B cell (primary cell): ENCODE measurements at regions not wholly inside any gene's neighbourhood (a gene's known extent, or its start where the extent isn't known, plus 50 kb on each side); places are given as distances from the start of the nearest gene placed in this dataset.
"Not testable (repeated sequence)": the region's sequence is repeated elsewhere in the genome, so short reads cannot be mapped to it uniquely, and the experiment has no call there.

Experiments used
- ATAC-seq: fragments of 200-7000 bp; cut with Tn5 transposase; one replicate; pipeline ENCODE4 v1.10.0; 2021; ENCODE audit warnings: low read depth, mild to moderate bottlenecking, moderate number of reproducible peaks, moderate library complexity
- CTCF ChIA-PET: fragments of 350-600 bp; sonication (Branson Sonifier 250); formaldehyde crosslinking; loops from one replicate; lab custom pipeline; 2021; ENCODE audit warnings: antibody characterized with exemption, inconsistent platforms; lab: Charles Lee
- POLR2A ChIA-PET: fragments of 350-600 bp; sonication (Branson Sonifier 250); formaldehyde crosslinking; loops from one replicate; lab custom pipeline; 2021; ENCODE audit warnings: antibody characterized with exemption; lab: Charles Lee
- DNase-seq: peaks from one replicate; pipeline ENCODE4 v3.0.0; 2013
- H2AFZ ChIP-seq: 2 replicates; pipeline ENCODE4 v1.6.1; 2012; ENCODE audit warnings: mild to moderate bottlenecking, low read depth, low read length; ENCODE audit not compliant: insufficient read depth, poor library complexity, severe bottlenecking
- H3K27ac ChIP-seq, 2 donors: 1 replicate in 1 of 2; 2 replicates in 1 of 2; pipeline ENCODE4 v1.5.1; 2012 to 2013; ENCODE audit warnings: low read length in 2 of 2, mild to moderate bottlenecking in 2 of 2, moderate library complexity in 1 of 2
- H3K27me3 ChIP-seq, 4 experiments: fragments of 200-600 bp in 1 of 4; sonication (generic) in 1 of 4; replicated peaks in 1 of 4; 1 replicate in 2 of 4; 2 replicates in 2 of 4; pipeline versions ENCODE4 v1.6.1 to v1.7.0; 2013 to 2016; ENCODE audit warnings: low read length in 3 of 4, mild to moderate bottlenecking in 2 of 4, mixed read lengths in 1 of 4, moderate library complexity in 1 of 4; ENCODE audit not compliant: insufficient read depth in 4 of 4, control insufficient read depth in 3 of 4; ENCODE audit errors: control extremely low read depth in 1 of 4
- H3K36me3 ChIP-seq, 2 experiments: replicated peaks in 1 of 2; 1 replicate in 1 of 2; 2 replicates in 1 of 2; pipeline versions ENCODE4 v1.6.1 to v1.7.1; 2013; ENCODE audit warnings: low read length in 1 of 2; ENCODE audit not compliant: insufficient read depth in 2 of 2, control insufficient read depth in 1 of 2; ENCODE audit errors: control extremely low read depth in 1 of 2, extremely low read depth in 1 of 2
- H3K4me1 ChIP-seq, 2 donors: fragments of 200-600 bp in 1 of 2; sonication (generic) in 1 of 2; 1 replicate in 1 of 2; 2 replicates in 1 of 2; pipeline versions ENCODE4 v1.5.1 to v1.6.1; 2013 to 2017; ENCODE audit warnings: low read length in 2 of 2; ENCODE audit not compliant: control insufficient read depth in 2 of 2, insufficient read depth in 2 of 2
- H3K4me2 ChIP-seq: replicated peaks from 2 replicates; pipeline ENCODE3; 2012; ENCODE audit warnings: mild to moderate bottlenecking, low read depth, low read length; ENCODE audit not compliant: poor library complexity, severe bottlenecking
- H3K4me3 ChIP-seq, 5 experiments: fragments of 200-600 bp in 1 of 5; sonication (generic) in 1 of 5; 1 replicate in 3 of 5; 2 replicates in 2 of 5; pipeline versions ENCODE4 v1.5.1 to v1.7.0; 2011 to 2016; ENCODE audit warnings: low read length in 4 of 5, mild to moderate bottlenecking in 4 of 5, low read depth in 2 of 5, control low read depth in 1 of 5, moderate library complexity in 1 of 5; ENCODE audit not compliant: insufficient read depth in 1 of 5; ENCODE audit errors: control extremely low read depth in 1 of 5, extremely low read depth in 1 of 5
- H3K79me2 ChIP-seq: fragments of 200-600 bp; sonication (generic); one replicate; pipeline ENCODE4 v1.6.0; 2016; ENCODE audit warnings: low read length; ENCODE audit not compliant: control insufficient read depth, insufficient read depth
- H3K9ac ChIP-seq: fragments of 200-600 bp; sonication (generic); 2 replicates; pipeline ENCODE4 v1.6.1; 2017; ENCODE audit warnings: mild to moderate bottlenecking, low read length, moderate library complexity
- H3K9me3 ChIP-seq, 3 donors: one replicate each; pipeline versions ENCODE4 v1.6.1 to v1.7.1; 2013; ENCODE audit warnings: low read length in 2 of 3; ENCODE audit not compliant: control insufficient read depth in 2 of 3, insufficient read depth in 1 of 3; ENCODE audit errors: control extremely low read depth in 1 of 3
- H4K20me1 ChIP-seq: 2 replicates; pipeline ENCODE4 v1.6.0; 2012; ENCODE audit warnings: mild to moderate bottlenecking, low read length; ENCODE audit not compliant: insufficient read depth, control insufficient read depth, poor library complexity, severe bottlenecking
- H3K27ac Mint-ChIP-seq: one replicate; pipeline ENCODE4 v1.8.0; 2021; ENCODE audit warnings: mixed read lengths
- H3K27me3 Mint-ChIP-seq: one replicate; pipeline ENCODE4 v1.8.0; 2021; ENCODE audit warnings: mixed read lengths
- H3K4me1 Mint-ChIP-seq: one replicate; pipeline ENCODE4 v1.8.0; 2021; ENCODE audit warnings: mixed read lengths
- H3K4me3 Mint-ChIP-seq: one replicate; pipeline ENCODE4 v1.8.0; 2021; ENCODE audit warnings: mixed read lengths
- H3K9me3 Mint-ChIP-seq: one replicate; pipeline ENCODE4 v1.8.0; 2022; ENCODE audit warnings: mixed read lengths; ENCODE audit not compliant: insufficient read depth
- EZH2 ChIP-seq: IDR thresholded peaks from 2 replicates; pipeline ENCODE4 v1.6.1; 2012; ENCODE audit warnings: borderline replicate concordance, low read depth, mild to moderate bottlenecking, moderate library complexity, low read length; ENCODE audit not compliant: insufficient read depth, poor library complexity, severe bottlenecking
- WGBS: methylation state at CpG from one replicate; pipeline ENCODE4 v1.1.5; 2013; ENCODE audit warnings: missing lambda C conversion rate; ENCODE audit not compliant: insufficient coverage; 5-methylcytosine and 5-hydroxymethylcytosine counted together
- intact Hi-C: fragments of 100-400 bp; cut with micrococcal nuclease; formaldehyde crosslinking; loops from one replicate; pipeline ENCODE4 v1.10.0; 2022
- TF ChIP-seq, protein P1 (sequence below): fragments of 200-600 bp; IDR thresholded peaks from one replicate; pipeline ENCODE4 v1.8.0; 2022; ENCODE audit warnings: antibody characterized with exemption, mild to moderate bottlenecking

DNA sequence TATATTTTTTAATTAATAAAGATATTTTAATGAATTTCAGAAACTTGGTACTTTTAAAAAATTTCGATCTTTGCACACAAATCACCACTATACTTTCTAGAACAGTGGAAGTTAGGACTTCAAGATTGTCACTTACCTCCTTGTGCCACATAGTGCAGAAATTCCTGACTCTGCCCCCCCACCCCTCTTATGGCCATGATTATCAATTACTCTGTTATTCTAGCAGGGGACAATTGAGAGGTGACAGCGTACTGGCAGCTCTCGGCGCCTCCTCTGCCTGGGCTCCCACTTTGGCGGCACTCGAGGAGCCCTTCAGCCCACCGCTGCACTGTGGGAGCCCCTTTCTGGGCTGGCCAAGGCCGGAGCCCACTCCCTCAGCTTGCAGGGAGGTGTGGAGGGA is 325.9 kb downstream of the PPP1R3A start:
- H3K4me3 ChIP-seq, POLR2A ChIA-PET, DNase-seq, H3K4me2 ChIP-seq, H3K9ac ChIP-seq, H3K9me3 Mint-ChIP-seq, CTCF ChIA-PET, intact Hi-C loops, H3K9me3 ChIP-seq, H3K79me2 ChIP-seq, H4K20me1 ChIP-seq, H2AFZ ChIP-seq, H3K27ac Mint-ChIP-seq, H3K27ac ChIP-seq, H3K27me3 ChIP-seq, H3K27me3 Mint-ChIP-seq, H3K4me1 Mint-ChIP-seq, H3K36me3 ChIP-seq, H3K4me3 Mint-ChIP-seq, H3K4me1 ChIP-seq, ATAC-seq: not testable (repeated sequence)
- no CpG with 5 or more reads among the region's 8 CpGs for WGBS

DNA sequence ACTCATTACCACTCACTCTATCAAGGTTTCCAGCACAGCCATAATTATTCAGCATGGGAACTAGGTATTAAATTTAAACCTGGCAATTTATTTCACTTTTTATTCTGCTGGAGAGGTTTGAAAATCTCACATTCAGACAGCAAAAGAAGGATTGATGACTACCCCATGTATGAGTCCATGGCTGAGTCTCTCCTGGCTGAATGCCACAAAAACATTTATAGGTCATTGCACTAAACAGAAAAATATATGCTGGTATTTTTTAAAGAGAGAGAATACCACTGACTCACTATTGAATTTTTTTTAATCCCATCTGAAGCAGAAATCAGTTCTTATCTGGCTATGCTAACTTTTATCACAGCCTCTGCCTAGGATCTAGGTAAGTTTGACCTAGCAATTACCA is 336.3 kb downstream of the PPP1R3A start:
- TF ChIP-seq, protein P1, sequence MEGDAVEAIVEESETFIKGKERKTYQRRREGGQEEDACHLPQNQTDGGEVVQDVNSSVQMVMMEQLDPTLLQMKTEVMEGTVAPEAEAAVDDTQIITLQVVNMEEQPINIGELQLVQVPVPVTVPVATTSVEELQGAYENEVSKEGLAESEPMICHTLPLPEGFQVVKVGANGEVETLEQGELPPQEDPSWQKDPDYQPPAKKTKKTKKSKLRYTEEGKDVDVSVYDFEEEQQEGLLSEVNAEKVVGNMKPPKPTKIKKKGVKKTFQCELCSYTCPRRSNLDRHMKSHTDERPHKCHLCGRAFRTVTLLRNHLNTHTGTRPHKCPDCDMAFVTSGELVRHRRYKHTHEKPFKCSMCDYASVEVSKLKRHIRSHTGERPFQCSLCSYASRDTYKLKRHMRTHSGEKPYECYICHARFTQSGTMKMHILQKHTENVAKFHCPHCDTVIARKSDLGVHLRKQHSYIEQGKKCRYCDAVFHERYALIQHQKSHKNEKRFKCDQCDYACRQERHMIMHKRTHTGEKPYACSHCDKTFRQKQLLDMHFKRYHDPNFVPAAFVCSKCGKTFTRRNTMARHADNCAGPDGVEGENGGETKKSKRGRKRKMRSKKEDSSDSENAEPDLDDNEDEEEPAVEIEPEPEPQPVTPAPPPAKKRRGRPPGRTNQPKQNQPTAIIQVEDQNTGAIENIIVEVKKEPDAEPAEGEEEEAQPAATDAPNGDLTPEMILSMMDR = no peak
- no peak for TF ChIP-seq EZH2
- CTCF ChIA-PET = no interaction called here
- no peak overlapping the region for H3K27ac Mint-ChIP-seq

DNA sequence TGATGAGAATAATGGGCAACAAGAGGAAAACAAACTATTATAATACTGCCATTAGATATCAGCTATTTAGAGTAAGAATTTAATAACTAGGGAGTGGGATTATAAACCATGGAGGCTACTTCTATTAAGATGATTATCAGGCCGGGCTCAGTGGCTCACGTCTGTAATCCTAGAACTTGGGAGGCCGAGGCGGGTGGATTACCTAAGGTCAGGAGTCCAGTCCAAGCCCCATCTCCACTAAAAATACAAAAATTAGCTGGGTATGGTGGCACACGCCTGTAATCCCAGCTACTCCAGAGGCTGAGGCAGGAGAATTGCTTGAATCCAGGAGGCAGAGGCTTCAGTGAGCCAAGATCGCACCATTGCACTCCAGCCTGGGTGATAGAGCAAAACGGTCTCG is 355.6 kb downstream of the PPP1R3A start:
- WGBS = 85% methylated on average over 4 of the region's 8 CpGs
- H3K27ac ChIP-seq, DNase-seq, H4K20me1 ChIP-seq, POLR2A ChIA-PET, H3K4me2 ChIP-seq, H3K9me3 Mint-ChIP-seq, H3K4me1 ChIP-seq, intact Hi-C loops, H3K27ac Mint-ChIP-seq, CTCF ChIA-PET, H3K79me2 ChIP-seq, H3K27me3 ChIP-seq, H3K9ac ChIP-seq, H3K4me3 Mint-ChIP-seq, ATAC-seq, H3K9me3 ChIP-seq, H3K36me3 ChIP-seq, H3K4me1 Mint-ChIP-seq, H3K4me3 ChIP-seq, H2AFZ ChIP-seq, H3K27me3 Mint-ChIP-seq: not testable (repeated sequence)

More for the DNA sequence above, 336.3 kb downstream of the PPP1R3A start:
- intact Hi-C loops = no loop called here
- POLR2A ChIA-PET = no interaction called here
- no peaks in the 10 kb centered on the region for H3K9me3 Mint-ChIP-seq
- H3K36me3 ChIP-seq = no peaks in the 10 kb centered on the region
- H3K9me3 ChIP-seq = no peaks in the 10 kb centered on the region
- H3K4me1 Mint-ChIP-seq = no peaks in the 10 kb centered on the region
- no peaks in the 10 kb centered on the region for H3K79me2 ChIP-seq
- H3K27ac ChIP-seq = no peak overlapping the region
- H3K4me3 Mint-ChIP-seq = no peak overlapping the region
- no peaks in the 10 kb centered on the region for H3K27me3 Mint-ChIP-seq
- H3K9ac ChIP-seq = no peak overlapping the region
- H4K20me1 ChIP-seq = no peaks in the 10 kb centered on the region
- H3K4me3 ChIP-seq = no peak overlapping the region
- H3K27me3 ChIP-seq = no peaks in the 10 kb centered on the region
- H3K4me2 ChIP-seq = no peak overlapping the region
- H2AFZ ChIP-seq = no peak overlapping the region
- no peaks in the 10 kb centered on the region for H3K4me1 ChIP-seq
- DNase-seq = no peak
- no peak for ATAC-seq
